Psoas muscle (tissue), 7 donors: ENCODE measurements at regions not wholly inside any gene's neighbourhood (a gene's known extent, or its start where the extent isn't known, plus 50 kb on each side); places are given as distances from the start of the nearest gene placed in this dataset.

Source experiments
- ATAC-seq, 4 donors: fragments of 200-7000 bp; cut with Tn5 transposase; one replicate each; pipeline ENCODE4 v1.9.1; 2020; ENCODE audit warnings: moderate library complexity in 3 of 4, mild to moderate bottlenecking in 2 of 4
- DNase-seq, 2 donors: peaks; one replicate each; pipeline ENCODE4 v3.0.0-alpha.2; 2020
- H3K27ac ChIP-seq: fragments of 200-600 bp; one replicate; pipeline ENCODE4 v1.8.0; 2022
- H3K27me3 ChIP-seq, 3 donors: fragments of 200-600 bp in 1 of 3; one replicate each; pipeline versions ENCODE4 v1.6.1 to v1.8.0; 2013 to 2022; ENCODE audit warnings: low read length in 2 of 3, mild to moderate bottlenecking in 2 of 3, moderate library complexity in 1 of 3; ENCODE audit not compliant: insufficient read depth in 3 of 3
- H3K36me3 ChIP-seq, 2 donors: fragments of 200-600 bp in 1 of 2; one replicate each; pipeline versions ENCODE4 v1.6.1 to v1.8.0; 2013 to 2022; ENCODE audit warnings: low read depth in 1 of 2, mild to moderate bottlenecking in 1 of 2, moderate library complexity in 1 of 2; ENCODE audit not compliant: insufficient read depth in 1 of 2
- H3K4me1 ChIP-seq: fragments of 200-600 bp; one replicate; pipeline ENCODE4 v1.8.0; 2022
- H3K4me3 ChIP-seq: fragments of 200-600 bp; one replicate; pipeline ENCODE4 v1.8.0; 2022; ENCODE audit warnings: mild to moderate bottlenecking
- H3K9me3 ChIP-seq: fragments of 200-600 bp; one replicate; pipeline ENCODE4 v1.8.0; 2022
- CTCF ChIP-seq: fragments of 200-600 bp; IDR thresholded peaks from one replicate; pipeline ENCODE4 v1.8.0; 2022; ENCODE audit warnings: antibody characterized with exemption
- WGBS, 3 donors: extraction: QIAGEN DNeasy Blood & Tissue Kit; methylation state at CpG; one replicate each; pipeline versions ENCODE4 v1.1.6 to v1.1.7; 2013; 5-methylcytosine and 5-hydroxymethylcytosine counted together
- intact Hi-C, 2 donors: fragments of 100-400 bp; cut with DNase I; formaldehyde crosslinking; loops; one replicate each; pipeline versions ENCODE4 v1.11.0 to v1.14.2; 2022
- donor health status: healthy with polysubstance abuse.
- donor health status: DM: no; HTN: no; CAD: no; lungs with moderate emphysema.
- donor health status: Bipolar disorder and iron deficiency.
- donor health status: healthy.
- donor health status: DM: yes; HTN: yes; CAD: no.
- donor health status: DM: no; HTN: no; CAD: no.
- donor health status: DM: yes; HTN: yes; CAD: no.

DNA sequence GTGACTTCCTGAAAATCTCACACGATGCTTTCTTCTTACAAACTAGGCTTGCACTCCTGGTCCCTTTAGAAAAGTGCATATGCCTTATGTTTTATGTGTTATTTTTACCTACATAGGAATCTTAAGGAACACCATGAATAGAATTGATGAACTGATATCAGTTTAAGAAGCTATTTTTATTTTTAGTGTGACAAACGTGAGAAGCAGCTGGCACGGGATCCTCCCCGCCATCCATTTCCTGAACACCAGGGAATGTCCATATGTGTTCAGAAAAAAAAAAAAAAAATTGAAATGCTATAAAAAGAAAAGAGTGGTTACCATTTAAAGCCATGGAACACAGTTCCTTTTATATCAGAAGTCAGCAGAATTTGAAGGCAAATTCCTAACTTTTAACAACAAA is 1096.1 kb upstream of the PRKX start:
- 40 to 45% (median 42%) methylated on average over 4 of the region's 4 CpGs for WGBS, 3 donors
- Histone ChIP-seq H3K4me1 (no peaks in the 10 kb centered on the region), H3K4me3 (no peak overlapping the region), H3K36me3 (no peaks in the 10 kb centered on the region), H3K27ac (no peak overlapping the region), H3K27me3 (no peaks in the 10 kb centered on the region), H3K9me3 (no peaks in the 10 kb centered on the region)
- ATAC-seq (no peak), DNase-seq (no peak)
- no peak for TF ChIP-seq CTCF
- intact Hi-C loops: no loop called here

GRCh38 chrX:4805502-4805901 is 1092.1 kb upstream of the PRKX start:
- ATAC-seq (no peak), DNase-seq (no peak)
- intact Hi-C loops: no loop called here
- H3K27ac ChIP-seq: no peak overlapping the region
- no peaks in the 10 kb centered on the region for H3K9me3 ChIP-seq
- H3K4me3 ChIP-seq: no peak overlapping the region
- H3K36me3 ChIP-seq: no peaks in the 10 kb centered on the region
- no peaks in the 10 kb centered on the region for H3K4me1 ChIP-seq
- 63 to 71% (median 68%) methylated on average over 4 of the region's 4 CpGs for WGBS, 3 donors
- TF ChIP-seq CTCF: no peak
- H3K27me3 ChIP-seq: no peaks in the 10 kb centered on the region

DNA sequence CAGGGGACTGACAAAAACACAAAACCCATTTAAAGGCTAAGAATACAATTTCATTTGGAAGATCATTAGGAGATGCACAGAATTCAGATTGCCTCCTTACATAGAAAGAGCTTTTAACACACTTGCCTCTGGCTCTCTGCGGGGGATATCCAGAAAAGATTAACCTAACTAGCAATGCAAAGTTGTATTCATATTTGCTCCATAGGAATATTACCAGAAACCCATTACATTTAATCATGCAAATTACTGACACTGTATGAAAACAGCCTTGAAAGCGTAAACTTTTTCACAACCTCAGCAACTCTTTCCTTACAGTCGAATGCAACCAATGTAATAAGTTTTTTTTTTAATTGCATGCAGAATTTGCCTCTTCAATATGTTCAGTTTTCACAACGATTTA is 1087.3 kb upstream of the PRKX start:
- Histone ChIP-seq H3K9me3 (no peaks in the 10 kb centered on the region), H3K27ac (no peak overlapping the region), H3K4me1 (no peaks in the 10 kb centered on the region), H3K4me3 (no peak overlapping the region), H3K27me3 (no peaks in the 10 kb centered on the region), H3K36me3 (no peaks in the 10 kb centered on the region)
- intact Hi-C loops: no loop called here
- 76 to 83% (median 77%) methylated on average over 4 of the region's 4 CpGs for WGBS, 3 donors
- no peak for TF ChIP-seq CTCF
- DNase-seq (no peak), ATAC-seq (no peak)

DNA sequence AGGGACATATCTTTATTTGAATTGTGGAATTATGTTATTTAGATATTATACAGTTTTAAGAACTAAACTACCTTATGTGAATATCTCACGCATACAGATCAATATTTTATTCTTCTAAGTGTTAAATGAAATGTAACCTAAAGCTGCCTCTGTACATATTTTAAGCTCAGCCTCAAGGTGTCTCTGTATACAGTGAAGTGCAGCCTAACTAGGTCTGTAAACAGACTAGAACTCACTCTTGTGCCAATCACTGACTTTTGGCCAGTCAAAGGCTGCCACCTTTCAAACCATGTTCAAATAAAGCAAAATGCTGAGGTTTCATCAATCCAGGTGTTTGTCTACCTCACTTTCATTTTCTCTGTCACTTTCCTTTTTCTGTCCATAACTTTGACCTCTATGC is 1074.5 kb upstream of the PRKX start:
- Histone ChIP-seq H3K4me3 (no peak overlapping the region), H3K4me1 (no peaks in the 10 kb centered on the region), H3K36me3 (no peaks in the 10 kb centered on the region), H3K27me3 (no peaks in the 10 kb centered on the region), H3K27ac (no peak overlapping the region), H3K9me3 (no peaks in the 10 kb centered on the region)
- no peak for TF ChIP-seq CTCF
- WGBS, 3 donors: 85 to 91% (median 91%) methylated on average over 1 of the region's 1 CpG
- intact Hi-C loops: no loop called here
- ATAC-seq: no peak
- DNase-seq: no peak

DNA sequence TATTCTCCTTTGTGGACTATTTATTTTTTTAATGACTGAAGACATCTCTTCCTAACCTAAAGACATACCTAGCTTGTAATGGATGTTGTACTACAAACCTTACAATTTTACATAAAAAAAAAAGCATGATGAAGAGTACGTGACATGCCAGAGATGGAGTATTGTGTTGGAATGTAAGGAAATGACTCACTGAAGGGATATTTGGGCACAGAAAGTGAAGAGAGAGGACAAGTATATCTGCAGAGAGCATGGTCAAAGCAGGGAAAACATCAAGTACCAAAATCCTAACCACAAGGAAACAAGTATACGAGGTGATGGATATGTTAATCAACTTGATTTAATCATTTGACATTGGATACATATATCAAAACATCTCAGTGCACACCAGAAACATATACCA is 1051.4 kb upstream of the PRKX start:
- Histone ChIP-seq H3K27ac (no peak overlapping the region), H3K27me3 (no peaks in the 10 kb centered on the region), H3K36me3 (no peaks in the 10 kb centered on the region), H3K4me3 (no peak overlapping the region), H3K4me1 (no peaks in the 10 kb centered on the region), H3K9me3 (no peaks in the 10 kb centered on the region)
- intact Hi-C loops: no loop called here
- TF ChIP-seq CTCF: no peak
- ATAC-seq (no peak), DNase-seq (no peak)
- 70 to 76% (median 73%) methylated on average over 2 of the region's 2 CpGs for WGBS, 3 donors
